ENCODE measurements at regions not wholly inside any gene's neighbourhood (a gene's known extent, or its start where the extent isn't known, plus 50 kb on each side); places are given as distances from the start of the nearest gene placed in this dataset.

DNA sequence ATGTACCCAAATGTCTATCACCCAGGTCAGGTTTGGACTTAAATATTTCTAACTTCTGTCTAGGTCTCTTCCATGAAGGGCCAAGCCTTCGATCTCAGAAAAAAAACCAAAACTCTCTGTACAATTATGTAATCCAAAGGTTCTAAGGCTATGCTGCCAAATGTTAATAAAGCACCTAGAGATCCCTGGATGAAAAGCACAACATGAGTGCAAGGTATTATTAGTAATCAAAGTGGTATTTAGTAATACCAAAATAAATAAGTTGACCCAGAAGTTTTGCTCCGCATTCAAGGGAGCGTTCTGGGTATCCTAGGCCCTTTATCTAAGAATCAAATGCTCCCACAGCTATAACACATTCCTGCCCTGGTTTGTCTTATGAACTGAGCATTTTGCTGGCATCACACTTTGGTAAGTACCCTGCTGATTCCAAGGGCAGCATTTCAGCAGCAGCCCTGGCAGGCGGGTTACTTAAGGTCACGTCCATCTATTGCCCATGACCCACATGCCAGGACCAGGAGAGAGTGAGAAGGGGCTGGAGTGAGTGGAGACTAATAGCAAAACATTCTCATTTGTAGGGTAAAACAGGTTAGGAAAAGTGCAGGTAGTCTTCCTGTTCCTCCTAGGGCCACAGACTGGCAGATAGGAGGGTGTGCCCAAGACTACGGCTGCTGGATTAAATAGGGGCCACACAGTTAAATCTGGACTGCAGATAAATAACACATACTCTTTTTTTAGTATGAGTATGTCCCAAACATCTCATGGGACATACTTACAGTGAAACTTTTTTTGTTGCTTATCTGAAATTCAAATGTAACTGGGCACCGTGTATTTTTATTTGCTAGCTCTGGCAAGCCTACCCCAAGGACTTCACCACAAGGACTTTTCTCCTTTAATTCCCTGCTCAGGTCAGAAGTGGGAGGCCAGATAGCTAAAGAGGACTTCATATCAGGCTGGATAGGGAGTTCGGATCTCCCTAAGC, 76.0 kb upstream of the SNRK start:
- intact Hi-C loops (cut with DNase I; ENCODE audit: low total_unique reads) = no loop called here
- no peak for DNase-seq

DNA sequence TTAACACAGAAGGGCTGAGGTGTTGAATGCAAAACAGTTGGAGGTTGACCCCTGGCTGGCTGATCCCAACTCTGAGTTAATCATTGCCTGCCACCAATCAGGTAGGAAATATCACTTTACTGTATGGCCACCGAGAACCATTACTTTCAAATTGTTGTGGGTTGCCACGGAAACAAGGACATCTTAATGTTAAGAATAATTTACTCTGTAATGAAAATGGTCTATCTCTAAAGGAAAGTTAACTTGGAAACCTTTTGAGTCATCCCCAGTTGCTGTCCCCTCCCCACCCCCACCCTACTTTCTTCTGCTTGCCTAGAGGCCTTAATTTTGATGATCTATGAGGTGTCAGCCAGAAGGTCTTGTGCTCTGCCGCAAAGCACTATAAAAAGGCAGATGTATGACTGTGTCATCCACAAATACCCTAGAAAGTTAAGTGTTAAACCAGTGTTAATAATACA, 78.7 kb upstream of the SNRK start:
- Histone ChIP-seq H3K4me1 (no peaks in the 10 kb centered on the region), H3K27me3 (no peaks in the 10 kb centered on the region), H3K4me3 (no peak overlapping the region), H3K36me3 (ENCODE audit: low read depth, missing control alignments) (no peaks in the 10 kb centered on the region), H3K27ac (no peak overlapping the region), H3K9me3 (no peaks in the 10 kb centered on the region)
- 72 to 74% methylated on average over 3 of the region's 3 CpGs for WGBS, 2 donors
- TF ChIP-seq, protein P1, sequence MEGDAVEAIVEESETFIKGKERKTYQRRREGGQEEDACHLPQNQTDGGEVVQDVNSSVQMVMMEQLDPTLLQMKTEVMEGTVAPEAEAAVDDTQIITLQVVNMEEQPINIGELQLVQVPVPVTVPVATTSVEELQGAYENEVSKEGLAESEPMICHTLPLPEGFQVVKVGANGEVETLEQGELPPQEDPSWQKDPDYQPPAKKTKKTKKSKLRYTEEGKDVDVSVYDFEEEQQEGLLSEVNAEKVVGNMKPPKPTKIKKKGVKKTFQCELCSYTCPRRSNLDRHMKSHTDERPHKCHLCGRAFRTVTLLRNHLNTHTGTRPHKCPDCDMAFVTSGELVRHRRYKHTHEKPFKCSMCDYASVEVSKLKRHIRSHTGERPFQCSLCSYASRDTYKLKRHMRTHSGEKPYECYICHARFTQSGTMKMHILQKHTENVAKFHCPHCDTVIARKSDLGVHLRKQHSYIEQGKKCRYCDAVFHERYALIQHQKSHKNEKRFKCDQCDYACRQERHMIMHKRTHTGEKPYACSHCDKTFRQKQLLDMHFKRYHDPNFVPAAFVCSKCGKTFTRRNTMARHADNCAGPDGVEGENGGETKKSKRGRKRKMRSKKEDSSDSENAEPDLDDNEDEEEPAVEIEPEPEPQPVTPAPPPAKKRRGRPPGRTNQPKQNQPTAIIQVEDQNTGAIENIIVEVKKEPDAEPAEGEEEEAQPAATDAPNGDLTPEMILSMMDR (IDR thresholded peaks at IDR 0.05) = no peak
- TF ChIP-seq POLR2A (IDR thresholded peaks at IDR 0.05) = no peak
- no peak for DNase-seq
- intact Hi-C loops (cut with DNase I; ENCODE audit: low total_unique reads) = no loop called here

More for the DNA sequence above, 76.0 kb upstream of the SNRK start:
- Histone ChIP-seq H3K36me3 (ENCODE audit: low read depth, missing control alignments) (no peaks in the 10 kb centered on the region), H3K27me3 (no peaks in the 10 kb centered on the region), H3K27ac (no peak overlapping the region), H3K9me3 (no peaks in the 10 kb centered on the region), H3K4me3 (no peak overlapping the region), H3K4me1 (no peaks in the 10 kb centered on the region)
- 70 to 79% methylated on average over 8 of the region's 8 CpGs for WGBS, 2 donors
- TF ChIP-seq, protein P1 (IDR thresholded peaks at IDR 0.05) = no peak
- TF ChIP-seq POLR2A (IDR thresholded peaks at IDR 0.05) = no peak

DNA sequence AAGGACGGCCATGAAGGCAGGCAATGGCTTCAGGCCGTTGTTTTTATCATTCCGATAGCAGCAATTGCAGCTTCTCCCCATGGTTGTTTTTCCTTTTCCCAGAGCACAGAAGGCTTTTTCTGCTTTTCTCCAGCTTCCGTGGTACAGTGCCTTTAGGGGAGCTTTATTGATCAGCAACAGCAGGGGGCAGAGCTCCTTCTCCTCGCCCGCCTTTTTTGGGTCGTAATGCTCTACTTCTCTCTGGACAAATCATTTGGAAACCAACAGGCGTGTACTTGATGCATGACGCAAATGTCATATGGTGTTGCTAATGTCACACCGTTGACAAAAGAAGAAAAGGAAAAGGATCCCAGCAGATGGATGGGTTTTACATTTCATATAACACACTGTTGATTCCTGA, 79.7 kb upstream of the SNRK start:
- 84 to 86% methylated on average over 10 of the region's 10 CpGs for WGBS, 2 donors
- H3K4me3 ChIP-seq = no peak overlapping the region
- no peaks in the 10 kb centered on the region for H3K9me3 ChIP-seq
- intact Hi-C loops (cut with DNase I; ENCODE audit: low total_unique reads) = no loop called here
- TF ChIP-seq POLR2A (IDR thresholded peaks at IDR 0.05) = no peak
- TF ChIP-seq, protein P1 (IDR thresholded peaks at IDR 0.05) = no peak
- no peaks in the 10 kb centered on the region for H3K4me1 ChIP-seq
- H3K27me3 ChIP-seq = no peaks in the 10 kb centered on the region
- DNase-seq = no peak
- no peak overlapping the region for H3K27ac ChIP-seq
- no peaks in the 10 kb centered on the region for H3K36me3 ChIP-seq (ENCODE audit: low read depth, missing control alignments)

DNA sequence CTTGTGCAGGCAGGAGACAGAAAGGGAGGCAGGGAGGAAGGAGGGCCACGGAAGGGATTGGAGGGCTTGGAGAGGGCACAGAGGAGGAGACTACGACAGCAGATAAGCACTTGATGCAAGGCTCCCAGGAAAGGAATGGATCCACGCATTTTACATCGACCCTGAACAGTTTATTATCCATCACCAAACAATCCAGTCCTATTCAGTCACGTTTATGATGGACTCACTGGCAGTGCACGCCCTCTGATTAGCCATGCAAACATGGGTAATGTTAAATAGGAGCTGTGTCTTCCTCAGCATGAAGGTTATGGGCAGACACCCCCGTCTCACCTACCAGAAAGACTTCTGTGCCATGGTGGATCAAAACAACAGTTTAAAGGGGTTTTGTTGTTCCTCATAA, 80.2 kb upstream of the SNRK start:
- H3K36me3 ChIP-seq (ENCODE audit: low read depth, missing control alignments) = no peaks in the 10 kb centered on the region
- intact Hi-C loops (cut with DNase I; ENCODE audit: low total_unique reads) = no loop called here
- no peak for DNase-seq
- H3K27ac ChIP-seq = no peak overlapping the region
- WGBS, 2 donors = 72 to 73% methylated on average over 7 of the region's 7 CpGs
- H3K9me3 ChIP-seq = no peaks in the 10 kb centered on the region
- no peak for TF ChIP-seq POLR2A (IDR thresholded peaks at IDR 0.05)
- TF ChIP-seq, protein P1 (IDR thresholded peaks at IDR 0.05) = no peak
- no peaks in the 10 kb centered on the region for H3K4me1 ChIP-seq
- H3K4me3 ChIP-seq = no peak overlapping the region
- H3K27me3 ChIP-seq = no peaks in the 10 kb centered on the region
